H1 (cell line): ENCODE measurements at regions not wholly inside any gene's neighbourhood (a gene's known extent, or its start where the extent isn't known, plus 50 kb on each side); places are given as distances from the start of the nearest gene placed in this dataset.

Experiments used
- CTCF ChIA-PET: fragments of 300-600 bp; sonication (Branson Sonifier 250); formaldehyde crosslinking; loops from one replicate; lab custom pipeline; 2021; ENCODE audit not compliant: partially characterized antibody; lab: Charles Lee
- POLR2A ChIA-PET: fragments of 300-600 bp; sonication (Branson Sonifier 250); formaldehyde crosslinking; loops from one replicate; lab custom pipeline; 2021; ENCODE audit warnings: inconsistent platforms; ENCODE audit not compliant: partially characterized antibody; lab: Charles Lee
- DNase-seq, 2 experiments: peaks; one replicate each; pipeline versions ENCODE4 v3.0.0 to v3.0.0-alpha.2; 2010 to 2022; ENCODE audit warnings: low spot score in 2 of 2, low read depth in 1 of 2, mixed read lengths in 1 of 2
- FAIRE-seq: peaks from 2 replicates; lab custom pipeline; 2011; peaks lifted over from hg19 to GRCh38; lab: Jason Lieb, UNC
- H2AFZ ChIP-seq: 2 replicates; pipeline ENCODE4 v1.8.1; 2012; ENCODE audit warnings: low read length, inconsistent platforms
- H2AK5ac ChIP-seq: 2 replicates; pipeline ENCODE4 v1.6.1; 2013; ENCODE audit warnings: low read depth, low read length
- H2BK120ac ChIP-seq: replicated peaks from 2 replicates; pipeline ENCODE3; 2013; ENCODE audit warnings: low read depth, low read length, inconsistent platforms
- H2BK12ac ChIP-seq: 2 replicates; pipeline ENCODE4 v1.6.1; 2013; ENCODE audit warnings: low read depth, low read length
- H2BK15ac ChIP-seq: 2 replicates; pipeline ENCODE4 v1.6.1; 2013; ENCODE audit warnings: low read length
- H2BK20ac ChIP-seq: 2 replicates; pipeline ENCODE4 v1.6.1; 2013; ENCODE audit warnings: low read length
- H2BK5ac ChIP-seq: 2 replicates; pipeline ENCODE4 v1.6.1; 2013; ENCODE audit warnings: low read depth, low read length
- H3K14ac ChIP-seq: 2 replicates; pipeline ENCODE4 v1.6.1; 2013; ENCODE audit warnings: inconsistent platforms; ENCODE audit not compliant: insufficient read length
- H3K18ac ChIP-seq: 2 replicates; pipeline ENCODE4 v1.6.1; 2013; ENCODE audit warnings: low read length; ENCODE audit errors: extremely low read depth
- H3K23ac ChIP-seq: 2 replicates; pipeline ENCODE4 v1.6.1; 2013; ENCODE audit warnings: inconsistent platforms; ENCODE audit not compliant: insufficient read length
- H3K23me2 ChIP-seq: 2 replicates; pipeline ENCODE4 v1.6.1; 2013; ENCODE audit warnings: low read depth, low read length
- H3K27ac ChIP-seq: 2 replicates; pipeline ENCODE4 v1.6.1; 2011; ENCODE audit warnings: low read depth, low read length, inconsistent platforms
- H3K27me3 ChIP-seq, 4 experiments: replicated peaks in 1 of 4; 1 replicate in 1 of 4; 2 replicates in 3 of 4; pipeline versions ENCODE4 v1.6.1 to v1.8.1; 2011 to 2013; ENCODE audit warnings: low read length in 3 of 4, mild to moderate bottlenecking in 3 of 4, inconsistent platforms in 2 of 4, mixed read lengths in 2 of 4, moderate library complexity in 1 of 4; ENCODE audit not compliant: control insufficient read depth in 3 of 4, insufficient read depth in 3 of 4; ENCODE audit errors: extremely low read depth in 1 of 4
- H3K36me3 ChIP-seq, 4 experiments: 2 replicates each; pipeline versions ENCODE4 v1.6.1 to v1.8.1; 2011 to 2013; ENCODE audit warnings: mild to moderate bottlenecking in 4 of 4, low read length in 3 of 4, moderate library complexity in 2 of 4, control low read depth in 1 of 4, inconsistent platforms in 1 of 4; ENCODE audit not compliant: insufficient read depth in 4 of 4, control insufficient read depth in 2 of 4
- H3K4ac ChIP-seq: replicated peaks from 2 replicates; pipeline ENCODE3; 2013; ENCODE audit warnings: low read length, low read depth, mixed read lengths, inconsistent platforms; ENCODE audit not compliant: insufficient read length
- H3K4me1 ChIP-seq, 4 experiments: replicated peaks in 1 of 4; 1 replicate in 1 of 4; 2 replicates in 3 of 4; pipeline versions ENCODE4 v1.6.1 to v1.8.1; 2011 to 2013; ENCODE audit warnings: low read length in 3 of 4, inconsistent platforms in 2 of 4, mixed read lengths in 1 of 4; ENCODE audit not compliant: insufficient read depth in 4 of 4, control insufficient read depth in 3 of 4
- H3K4me2 ChIP-seq, 2 experiments: 2 replicates each; pipeline versions ENCODE4 v1.6.1 to v1.8.1; 2011 to 2013; ENCODE audit warnings: low read depth in 2 of 2, low read length in 2 of 2, control low read depth in 1 of 2, inconsistent platforms in 1 of 2, mild to moderate bottlenecking in 1 of 2; ENCODE audit not compliant: insufficient read depth in 1 of 2
- H3K4me3 ChIP-seq, 4 experiments: fragments of 200-600, 300-600 bp in 1 of 4; sonication (generic), shearing (Covaris generic), sonication (Bioruptor Twin) in 1 of 4; 2 replicates each; pipeline versions ENCODE4 v1.5.1 to v1.8.1; 2011 to 2016; ENCODE audit warnings: low read length in 4 of 4, low read depth in 3 of 4, control low read depth in 2 of 4, inconsistent platforms in 2 of 4, mild to moderate bottlenecking in 2 of 4, mixed read lengths in 1 of 4, moderate library complexity in 1 of 4; ENCODE audit not compliant: insufficient read depth in 2 of 4; ENCODE audit errors: extremely low read depth in 1 of 4
- H3K56ac ChIP-seq: replicated peaks from 2 replicates; pipeline ENCODE3; 2013; ENCODE audit warnings: low read depth, mild to moderate bottlenecking, mixed read lengths, low read length, inconsistent platforms; ENCODE audit not compliant: insufficient read length
- H3K79me1 ChIP-seq: 2 replicates; pipeline ENCODE4 v1.6.1; 2013; ENCODE audit warnings: low read depth, low read length, control low read depth
- H3K79me2 ChIP-seq, 2 experiments: 2 replicates each; pipeline versions ENCODE4 v1.6.1 to v1.8.1; 2012 to 2013; ENCODE audit warnings: low read length in 2 of 2, mild to moderate bottlenecking in 2 of 2, inconsistent platforms in 1 of 2; ENCODE audit not compliant: insufficient read depth in 2 of 2, control insufficient read depth in 1 of 2
- H3K9ac ChIP-seq, 4 experiments: replicated peaks in 1 of 4; 1 replicate in 1 of 4; 2 replicates in 3 of 4; pipeline versions ENCODE4 v1.6.1 to v1.8.1; 2011 to 2013; ENCODE audit warnings: low read depth in 3 of 4, low read length in 3 of 4, control low read depth in 2 of 4, mild to moderate bottlenecking in 2 of 4, moderate library complexity in 2 of 4, inconsistent platforms in 1 of 4; ENCODE audit errors: extremely low read depth in 1 of 4
- H3K9me3 ChIP-seq, 2 experiments: 2 replicates each; pipeline versions ENCODE4 v1.6.1 to v1.8.1; 2012 to 2013; ENCODE audit warnings: mild to moderate bottlenecking in 2 of 2, moderate library complexity in 2 of 2, control low read depth in 1 of 2, inconsistent platforms in 1 of 2, low read depth in 1 of 2, low read length in 1 of 2, mixed read lengths in 1 of 2; ENCODE audit not compliant: insufficient read depth in 2 of 2
- H4K20me1 ChIP-seq, 2 experiments: replicated peaks in 1 of 2; 2 replicates each; pipeline versions ENCODE3 to v1.8.1; 2011 to 2013; ENCODE audit warnings: inconsistent platforms in 2 of 2, low read length in 2 of 2, mild to moderate bottlenecking in 1 of 2; ENCODE audit not compliant: insufficient read depth in 2 of 2, control insufficient read depth in 1 of 2
- H4K5ac ChIP-seq: 2 replicates; pipeline ENCODE4 v1.6.1; 2013; ENCODE audit warnings: low read length, low read depth, mixed read lengths, inconsistent platforms; ENCODE audit not compliant: insufficient read length
- H4K8ac ChIP-seq: 2 replicates; pipeline ENCODE4 v1.8.0; 2013; ENCODE audit warnings: mild to moderate bottlenecking, moderate library complexity, low read length, inconsistent platforms; ENCODE audit not compliant: insufficient read depth; ENCODE audit errors: extremely low read depth
- H4K91ac ChIP-seq: replicated peaks from 2 replicates; pipeline ENCODE3; 2013; ENCODE audit warnings: low read length, mixed read lengths, inconsistent platforms; ENCODE audit not compliant: insufficient read length
- BACH1 ChIP-seq: IDR thresholded peaks from 2 replicates; pipeline ENCODE4 v1.6.1; 2012; ENCODE audit warnings: low read length, improper control_type of control experiment
- KDM1A ChIP-seq: fragments of 200-600, 300-600 bp; sonication (generic); IDR thresholded peaks from 2 replicates; pipeline ENCODE4 v1.7.1; 2016; ENCODE audit warnings: mild to moderate bottlenecking, low read length, borderline replicate concordance
- RFX5 ChIP-seq: IDR thresholded peaks from 2 replicates; pipeline ENCODE4 v1.6.1; 2011; ENCODE audit warnings: low read depth, low read length, improper control_type of control experiment, borderline replicate concordance
- SIRT6 ChIP-seq: IDR thresholded peaks from one replicate; pipeline ENCODE4 v1.7.1; 2012; ENCODE audit warnings: low read length, inconsistent platforms
- SP4 ChIP-seq: IDR thresholded peaks from 2 replicates; pipeline ENCODE4 v1.6.1; 2012; ENCODE audit warnings: low read length, inconsistent platforms
- ZNF274 ChIP-seq: IDR thresholded peaks from 2 replicates; pipeline ENCODE4 v1.7.0; 2012; ENCODE audit warnings: low read length, borderline replicate concordance; ENCODE audit errors: extremely low read depth
- WGBS, 2 experiments: shearing (Covaris generic) in 1 of 2; methylation state at CpG; one replicate each; pipeline versions ENCODE4 v1.1.6 to v1.1.7; 2013 to 2015; ENCODE audit warnings: low lambda C conversion rate in 2 of 2, mixed read lengths in 2 of 2, inconsistent platforms in 1 of 2, low coverage in 1 of 2, missing lambda C conversion rate in 1 of 2; ENCODE audit not compliant: insufficient replicate concordance in 2 of 2, insufficient coverage in 1 of 2, insufficient read length in 1 of 2; ENCODE audit errors: extremely low coverage in 1 of 2, missing lambda C conversion rate in 1 of 2; 5-methylcytosine and 5-hydroxymethylcytosine counted together

DNA sequence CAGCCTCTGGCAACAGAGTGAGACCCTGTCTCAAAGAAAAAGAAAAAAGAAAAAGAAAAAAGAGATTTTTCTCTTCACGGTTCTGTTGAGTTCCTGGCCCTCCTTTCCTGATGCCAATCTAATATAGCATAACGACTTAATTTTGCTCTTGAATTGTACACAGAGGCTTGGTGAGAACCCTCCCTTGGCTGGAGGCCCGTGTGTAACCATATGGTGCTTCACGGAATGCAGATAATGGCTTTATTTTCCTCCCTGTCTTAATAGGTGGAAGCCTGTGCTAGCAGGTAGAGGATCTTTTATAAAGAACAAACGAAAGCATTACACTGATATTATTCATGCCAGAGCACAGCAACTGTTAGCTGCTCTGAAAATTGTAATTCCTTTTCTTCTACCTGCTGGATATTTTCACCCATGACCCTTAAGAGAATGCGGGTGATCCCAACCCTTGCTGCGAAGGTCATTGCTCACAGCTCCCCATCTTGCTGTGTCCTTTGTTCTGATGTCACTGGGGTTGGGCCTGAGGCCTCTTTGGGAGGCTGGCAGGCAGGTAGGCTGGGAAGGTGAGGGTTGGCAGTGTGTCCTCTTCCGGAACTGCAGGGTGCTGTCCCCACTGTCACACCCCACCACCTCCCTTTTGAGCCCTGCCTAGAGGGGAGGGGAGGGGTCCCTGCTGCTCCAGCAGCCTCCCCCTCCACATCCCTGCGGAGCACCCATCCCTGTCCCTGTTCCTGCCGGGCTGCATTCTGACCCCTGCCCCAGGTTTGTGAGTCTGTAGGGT lies 83.8 kb upstream of the STOX2 start:
- H3K23me2 ChIP-seq = no peaks in the 10 kb centered on the region
- H2BK12ac ChIP-seq = no peak overlapping the region
- no peaks in the 10 kb centered on the region for H3K79me2 ChIP-seq
- H2BK20ac ChIP-seq = no peak overlapping the region
- FAIRE-seq = no peak
- no peak overlapping the region for H2BK120ac ChIP-seq
- no peak overlapping the region for H3K4me2 ChIP-seq
- ChIA-PET POLR2A (interaction anchor here (0.9 kb wide), 1 partner anchor 26 kb away, joined by 3 read pairs; no protein-coding TSS in a partner anchor), CTCF (interaction anchor here (0.9 to 1.4 kb wide), 5 partner anchors 9 to 280 kb away, joined by 3 to 5 read pairs (median 4); no protein-coding TSS in a partner anchor)
- H3K18ac ChIP-seq = no peak overlapping the region
- H3K9me3 ChIP-seq = peaks cover 2 to 15% of the 10 kb centered on the region in 2 experiments; a peak in 1 of 4 replicates
- no peak overlapping the region for H3K27ac ChIP-seq
- H2BK15ac ChIP-seq = no peak overlapping the region
- H3K4me1 ChIP-seq = no peaks in the 10 kb centered on the region
- no peaks in the 10 kb centered on the region for H3K79me1 ChIP-seq
- no peaks in the 10 kb centered on the region for H4K20me1 ChIP-seq
- WGBS, 2 experiments = 91% methylated on average over 10 of the region's 10 CpGs; no CpG with 5 or more reads in 1 of the 2 experiments
- H2BK5ac ChIP-seq = no peak overlapping the region
- no peaks in the 10 kb centered on the region for H3K36me3 ChIP-seq
- H4K91ac ChIP-seq = no peak overlapping the region
- H3K9ac ChIP-seq = no peak overlapping the region
- H2AK5ac ChIP-seq = no peak overlapping the region
- H2AFZ ChIP-seq = no peak overlapping the region
- H3K4me3 ChIP-seq = no peak overlapping the region
- no peak overlapping the region for H3K23ac ChIP-seq
- H3K4ac ChIP-seq = no peak overlapping the region
- no peak overlapping the region for H3K14ac ChIP-seq
- no peak overlapping the region for H4K5ac ChIP-seq
- no peak overlapping the region for H4K8ac ChIP-seq
- no peak for DNase-seq
- no peaks in the 10 kb centered on the region for H3K27me3 ChIP-seq
- H3K56ac ChIP-seq = no peak overlapping the region
- TF ChIP-seq SIRT6 = no peak
- TF ChIP-seq RFX5 = no peak
- no peak for TF ChIP-seq ZNF274
- no peak for TF ChIP-seq BACH1
- TF ChIP-seq KDM1A = no peak
- TF ChIP-seq SP4 = no peak
